Hepatocyte (in vitro differentiated cells): ENCODE measurements at regions not wholly inside any gene's neighbourhood (a gene's known extent, or its start where the extent isn't known, plus 50 kb on each side); places are given as distances from the start of the nearest gene placed in this dataset.

Source experiments
- DNase-seq: peaks from one replicate; pipeline ENCODE4 v3.0.0-alpha.2; 2016; ENCODE audit warnings: low spot score
- H2AFZ ChIP-seq: fragments of 200-600 bp; sonication (generic); 2 replicates; pipeline ENCODE4 v1.6.0; 2016; ENCODE audit warnings: antibody characterized with exemption, mild to moderate bottlenecking
- H3K27ac ChIP-seq: fragments of 200-600 bp; sonication (generic); 2 replicates; pipeline ENCODE4 v1.5.1; 2016; ENCODE audit warnings: mild to moderate bottlenecking
- H3K27me3 ChIP-seq: fragments of 200-600 bp; sonication (generic); 2 replicates; pipeline ENCODE4 v1.6.1; 2016
- H3K36me3 ChIP-seq: fragments of 200-600 bp; sonication (generic); replicated peaks from 2 replicates; pipeline ENCODE4 v1.5.1; 2016; ENCODE audit warnings: low read depth; ENCODE audit not compliant: insufficient read depth
- H3K4me1 ChIP-seq: fragments of 200-600 bp; sonication (generic); 2 replicates; pipeline ENCODE4 v1.5.1; 2016; ENCODE audit warnings: mild to moderate bottlenecking, moderate library complexity; ENCODE audit not compliant: insufficient read depth
- H3K4me2 ChIP-seq: fragments of 200-600 bp; sonication (generic); 2 replicates; pipeline ENCODE4 v1.6.0; 2016
- H3K4me3 ChIP-seq: fragments of 200-600 bp; sonication (generic); 2 replicates; pipeline ENCODE4 v1.5.1; 2016; ENCODE audit warnings: mild to moderate bottlenecking
- H3K79me2 ChIP-seq: fragments of 200-600 bp; sonication (generic); 2 replicates; pipeline ENCODE4 v1.6.0; 2017; ENCODE audit warnings: mild to moderate bottlenecking
- H3K9me2 ChIP-seq: fragments of 200-600 bp; sonication (generic); replicated peaks from 2 replicates; pipeline ENCODE4 v1.6.0; 2017; ENCODE audit warnings: mild to moderate bottlenecking; ENCODE audit not compliant: insufficient read depth
- H3K9me3 ChIP-seq: fragments of 200-600 bp; sonication (generic); 2 replicates; pipeline ENCODE4 v1.5.1; 2016; ENCODE audit warnings: low read depth, mild to moderate bottlenecking
- H4K20me1 ChIP-seq: fragments of 200-600 bp; sonication (generic); 2 replicates; pipeline ENCODE4 v1.6.0; 2016; ENCODE audit warnings: mild to moderate bottlenecking; ENCODE audit not compliant: insufficient read depth, poor library complexity, severe bottlenecking
- EZH2 ChIP-seq: fragments of 200-600 bp; sonication (generic); IDR thresholded peaks from 2 replicates; pipeline ENCODE4 v1.6.1; 2016; ENCODE audit warnings: antibody characterized with exemption, mild to moderate bottlenecking, borderline replicate concordance
- EZH2phosphoT487 ChIP-seq: fragments of 200-600 bp; sonication (generic); IDR thresholded peaks from one replicate; pipeline ENCODE4 v1.6.1; 2018; ENCODE audit warnings: antibody characterized with exemption, mild to moderate bottlenecking, low read depth, moderate library complexity; ENCODE audit not compliant: unreplicated experiment, severe bottlenecking
- WGBS: methylation state at CpG from one replicate; pipeline ENCODE4 v1.1.6; 2016; ENCODE audit warnings: low lambda C conversion rate; ENCODE audit errors: missing lambda C conversion rate; 5-methylcytosine and 5-hydroxymethylcytosine counted together
- TF ChIP-seq, protein P1 (sequence below): fragments of 200-600 bp; sonication (generic); IDR thresholded peaks from 2 replicates; pipeline ENCODE4 v1.5.1; 2016; ENCODE audit warnings: antibody characterized with exemption, mild to moderate bottlenecking; ENCODE audit not compliant: poor library complexity

DNA sequence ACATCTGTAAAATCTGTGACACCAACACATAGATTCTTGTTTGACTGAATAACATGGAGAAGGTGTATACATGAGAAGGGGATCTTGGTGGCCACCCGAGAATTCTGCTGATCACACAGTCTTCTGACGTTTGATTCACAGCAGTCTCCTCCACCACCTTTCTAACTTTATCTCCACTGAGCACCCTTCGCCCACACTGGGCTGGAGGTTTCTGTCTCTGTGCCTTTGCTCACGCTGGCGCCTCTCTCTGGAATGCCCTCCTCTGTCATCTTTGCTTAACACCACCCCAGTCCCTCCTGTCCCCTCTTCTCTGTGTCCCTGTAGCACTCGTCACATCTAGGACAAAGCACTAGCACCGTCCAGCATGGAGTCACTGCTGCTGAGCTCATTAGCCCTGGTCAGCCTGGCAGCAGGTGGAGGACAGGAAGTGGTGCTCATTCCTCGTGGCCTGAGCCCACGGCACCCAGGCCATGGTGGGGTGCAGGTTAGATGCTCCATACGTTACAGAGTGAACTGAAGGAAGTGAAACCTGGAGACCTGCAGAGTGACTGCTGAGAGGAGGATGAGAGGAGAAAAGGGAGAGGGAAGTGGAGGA is 384.6 kb downstream of the UQCRFS1 start:
- TF ChIP-seq EZH2 (no peak), EZH2phosphoT487 (no peak)
- TF ChIP-seq, protein P1, sequence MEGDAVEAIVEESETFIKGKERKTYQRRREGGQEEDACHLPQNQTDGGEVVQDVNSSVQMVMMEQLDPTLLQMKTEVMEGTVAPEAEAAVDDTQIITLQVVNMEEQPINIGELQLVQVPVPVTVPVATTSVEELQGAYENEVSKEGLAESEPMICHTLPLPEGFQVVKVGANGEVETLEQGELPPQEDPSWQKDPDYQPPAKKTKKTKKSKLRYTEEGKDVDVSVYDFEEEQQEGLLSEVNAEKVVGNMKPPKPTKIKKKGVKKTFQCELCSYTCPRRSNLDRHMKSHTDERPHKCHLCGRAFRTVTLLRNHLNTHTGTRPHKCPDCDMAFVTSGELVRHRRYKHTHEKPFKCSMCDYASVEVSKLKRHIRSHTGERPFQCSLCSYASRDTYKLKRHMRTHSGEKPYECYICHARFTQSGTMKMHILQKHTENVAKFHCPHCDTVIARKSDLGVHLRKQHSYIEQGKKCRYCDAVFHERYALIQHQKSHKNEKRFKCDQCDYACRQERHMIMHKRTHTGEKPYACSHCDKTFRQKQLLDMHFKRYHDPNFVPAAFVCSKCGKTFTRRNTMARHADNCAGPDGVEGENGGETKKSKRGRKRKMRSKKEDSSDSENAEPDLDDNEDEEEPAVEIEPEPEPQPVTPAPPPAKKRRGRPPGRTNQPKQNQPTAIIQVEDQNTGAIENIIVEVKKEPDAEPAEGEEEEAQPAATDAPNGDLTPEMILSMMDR = no peak
- Histone ChIP-seq H2AFZ (no peak overlapping the region), H3K4me3 (no peak overlapping the region), H3K9me3 (no peaks in the 10 kb centered on the region), H3K36me3 (no peaks in the 10 kb centered on the region), H3K79me2 (no peaks in the 10 kb centered on the region), H3K27me3 (no peaks in the 10 kb centered on the region), H3K4me2 (no peak overlapping the region), H3K4me1 (no peaks in the 10 kb centered on the region), H4K20me1 (no peaks in the 10 kb centered on the region), H3K27ac (no peak overlapping the region), H3K9me2 (no peaks in the 10 kb centered on the region)
- 78% methylated on average over 10 of the region's 10 CpGs for WGBS
- DNase-seq = no peak

DNA sequence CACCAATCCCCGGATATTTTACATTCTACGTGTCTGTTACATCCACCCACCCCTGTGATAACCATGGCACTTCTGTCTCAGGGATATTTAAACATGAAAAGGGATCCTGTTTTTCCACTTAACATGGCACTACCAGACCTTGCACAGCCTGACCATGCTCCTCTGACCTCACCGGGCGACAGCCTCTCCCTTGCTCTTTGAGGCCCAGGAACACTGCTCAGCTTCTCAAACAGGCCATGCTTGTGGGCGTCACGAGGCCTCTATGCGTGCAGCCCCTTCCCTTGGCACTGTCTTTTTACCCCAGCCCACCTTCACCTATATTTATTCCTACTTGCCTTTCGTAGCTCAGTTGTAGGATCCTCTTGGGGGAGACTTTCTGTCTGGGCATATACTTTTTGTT is 385.6 kb downstream of the UQCRFS1 start:
- H3K9me2 ChIP-seq = no peaks in the 10 kb centered on the region
- H3K36me3 ChIP-seq = no peaks in the 10 kb centered on the region
- H3K9me3 ChIP-seq = no peaks in the 10 kb centered on the region
- H4K20me1 ChIP-seq = no peaks in the 10 kb centered on the region
- H3K27me3 ChIP-seq = no peaks in the 10 kb centered on the region
- H3K4me2 ChIP-seq = no peak overlapping the region
- 85% methylated on average over 8 of the region's 8 CpGs for WGBS
- no peak for DNase-seq
- TF ChIP-seq, protein P1 = no peak
- TF ChIP-seq EZH2phosphoT487 (no peak), EZH2 (no peak)
- H3K4me1 ChIP-seq = no peaks in the 10 kb centered on the region
- H3K79me2 ChIP-seq = no peaks in the 10 kb centered on the region
- H2AFZ ChIP-seq = no peak overlapping the region
- H3K4me3 ChIP-seq = no peak overlapping the region
- H3K27ac ChIP-seq = no peak overlapping the region

DNA sequence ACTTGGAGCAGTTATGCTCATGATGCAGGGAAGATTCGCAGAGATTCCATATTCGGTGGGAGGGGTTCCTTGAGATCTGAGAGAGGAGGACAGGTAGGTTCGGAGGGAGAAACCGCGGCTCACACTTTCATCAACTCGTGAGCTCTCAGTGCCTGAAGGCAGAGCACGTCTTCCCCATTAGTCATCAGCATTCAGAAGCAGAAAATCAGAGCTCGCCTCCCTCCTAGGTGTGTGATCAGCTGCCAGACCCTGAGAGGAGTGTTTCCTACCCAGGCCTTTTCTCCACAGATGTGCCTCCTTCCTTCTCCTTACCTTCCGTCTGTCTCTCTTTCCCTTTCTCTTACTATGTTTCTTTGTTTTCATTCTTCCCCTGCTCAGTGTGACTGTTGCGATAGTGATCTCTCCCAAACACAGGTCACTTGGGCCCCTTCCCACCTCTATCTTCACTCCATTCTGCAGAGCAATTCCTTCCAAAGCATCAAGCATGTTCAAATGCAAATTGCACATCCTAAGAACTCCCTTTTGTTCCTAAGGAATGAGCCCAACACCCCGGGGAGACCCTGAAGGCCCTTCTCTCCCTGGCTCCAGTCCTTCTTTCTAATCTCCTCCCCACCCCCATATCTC is 389.5 kb downstream of the UQCRFS1 start:
- Histone ChIP-seq H3K4me3 (no peak overlapping the region), H3K79me2 (no peaks in the 10 kb centered on the region), H3K4me2 (no peak overlapping the region), H3K9me2 (no peaks in the 10 kb centered on the region), H3K27me3 (no peaks in the 10 kb centered on the region), H3K4me1 (no peaks in the 10 kb centered on the region), H3K36me3 (no peaks in the 10 kb centered on the region), H2AFZ (no peak overlapping the region), H4K20me1 (no peaks in the 10 kb centered on the region), H3K9me3 (no peaks in the 10 kb centered on the region), H3K27ac (no peak overlapping the region)
- 64% methylated on average over 11 of the region's 11 CpGs for WGBS
- no peak for DNase-seq
- TF ChIP-seq EZH2 = no peak
- TF ChIP-seq, protein P1 = no peak
- no peak for TF ChIP-seq EZH2phosphoT487
